SJCRH30 (cell line): ENCODE measurements at regions not wholly inside any gene's neighbourhood (a gene's known extent, or its start where the extent isn't known, plus 50 kb on each side); places are given as distances from the start of the nearest gene placed in this dataset.
A peak's percentile ranks its signal among the peaks of the same experiment; 100 is the strongest.
"Not testable (repeated sequence)": the region's sequence is repeated elsewhere in the genome, so short reads cannot be mapped to it uniquely, and the experiment has no call there.

ENCODE experiments used
- DNase-seq, 2 experiments: peaks; one replicate each; pipeline ENCODE4 v3.0.0-alpha.2; 2015 to 2020
- H3K27ac ChIP-seq: fragments of 250-450 bp; sonication (Bioruptor Pico); 2 replicates; pipeline ENCODE4 v1.5.1; 2020; ENCODE audit warnings: mild to moderate bottlenecking, moderate library complexity
- H3K27me3 ChIP-seq: fragments of 250-450 bp; sonication (Bioruptor Pico); 2 replicates; pipeline ENCODE4 v1.5.1; 2020; ENCODE audit warnings: mild to moderate bottlenecking, moderate library complexity
- H3K36me3 ChIP-seq: fragments of 250-450 bp; sonication (Bioruptor Pico); 2 replicates; pipeline ENCODE4 v1.5.1; 2020; ENCODE audit warnings: mild to moderate bottlenecking, moderate library complexity
- H3K4me1 ChIP-seq: fragments of 250-450 bp; sonication (Bioruptor Pico); 2 replicates; pipeline ENCODE4 v1.5.1; 2020; ENCODE audit warnings: mild to moderate bottlenecking, moderate library complexity
- H3K4me3 ChIP-seq: fragments of 250-450 bp; sonication (Bioruptor Pico); 2 replicates; pipeline ENCODE4 v1.5.1; 2020; ENCODE audit warnings: mild to moderate bottlenecking, moderate library complexity
- H3K9me3 ChIP-seq: fragments of 250-450 bp; sonication (Bioruptor Pico); replicated peaks from 2 replicates; pipeline ENCODE4 v1.5.1; 2020; ENCODE audit warnings: mild to moderate bottlenecking, moderate library complexity

- H3K36me3 ChIP-seq, H3K27me3 ChIP-seq, H3K4me1 ChIP-seq, DNase-seq, H3K27ac ChIP-seq, H3K9me3 ChIP-seq, H3K4me3 ChIP-seq: not testable (repeated sequence)
Observed at GRCh38 chr21:10354851-10355578, 166.4 kb upstream of the TPTE start.

GRCh38 chr21:10359120-10359519 is 162.3 kb upstream of the TPTE start:
- not testable (repeated sequence) for H3K4me1 ChIP-seq, H3K36me3 ChIP-seq, H3K4me3 ChIP-seq, DNase-seq, H3K27ac ChIP-seq, H3K27me3 ChIP-seq, H3K9me3 ChIP-seq

- H3K27me3 ChIP-seq, H3K4me1 ChIP-seq, H3K9me3 ChIP-seq, H3K27ac ChIP-seq, DNase-seq, H3K4me3 ChIP-seq, H3K36me3 ChIP-seq: not testable (repeated sequence)
Observed at GRCh38 chr21:10359911-10360310, 161.5 kb upstream of the TPTE start.

- H3K27me3 ChIP-seq, H3K4me3 ChIP-seq, H3K4me1 ChIP-seq, H3K36me3 ChIP-seq, DNase-seq, H3K9me3 ChIP-seq, H3K27ac ChIP-seq: not testable (repeated sequence)
Observed at GRCh38 chr21:10361214-10361736, 160.1 kb upstream of the TPTE start.

GRCh38 chr21:10362816-10363215 is 158.6 kb upstream of the TPTE start:
- not testable (repeated sequence) for H3K4me1 ChIP-seq

GRCh38 chr21:10363321-10363720 is 158.1 kb upstream of the TPTE start:
- not testable (repeated sequence) for H3K27me3 ChIP-seq, H3K4me3 ChIP-seq, H3K27ac ChIP-seq, H3K4me1 ChIP-seq, DNase-seq, H3K9me3 ChIP-seq, H3K36me3 ChIP-seq

More at GRCh38 chr21:10362816-10363215, 158.6 kb upstream of the TPTE start:
- not testable (repeated sequence) for H3K27me3 ChIP-seq, H3K36me3 ChIP-seq, H3K9me3 ChIP-seq, H3K4me3 ChIP-seq, DNase-seq, H3K27ac ChIP-seq

GRCh38 chr21:10366210-10366609 is 155.2 kb upstream of the TPTE start:
- not testable (repeated sequence) for DNase-seq, H3K9me3 ChIP-seq, H3K27ac ChIP-seq, H3K4me1 ChIP-seq, H3K36me3 ChIP-seq, H3K27me3 ChIP-seq, H3K4me3 ChIP-seq

- H3K36me3 ChIP-seq, H3K27me3 ChIP-seq, H3K4me1 ChIP-seq, H3K27ac ChIP-seq, H3K4me3 ChIP-seq, H3K9me3 ChIP-seq: not testable (repeated sequence)
- peak in 1 of 2 experiments; percentile 27 for DNase-seq
Observed at GRCh38 chr21:10367586-10367985, 153.8 kb upstream of the TPTE start.

GRCh38 chr21:10368323-10368798 is 153.0 kb upstream of the TPTE start:
- not testable (repeated sequence) for H3K9me3 ChIP-seq, H3K27ac ChIP-seq, H3K36me3 ChIP-seq, H3K4me3 ChIP-seq, DNase-seq, H3K4me1 ChIP-seq, H3K27me3 ChIP-seq

- not testable (repeated sequence) for H3K27ac ChIP-seq, DNase-seq, H3K27me3 ChIP-seq, H3K9me3 ChIP-seq, H3K4me1 ChIP-seq, H3K36me3 ChIP-seq, H3K4me3 ChIP-seq
Observed at GRCh38 chr21:10369289-10369688, 152.1 kb upstream of the TPTE start.

GRCh38 chr21:10377758-10378157 is 143.6 kb upstream of the TPTE start:
- not testable (repeated sequence) for H3K4me3 ChIP-seq, H3K36me3 ChIP-seq, H3K9me3 ChIP-seq, H3K27me3 ChIP-seq, DNase-seq, H3K27ac ChIP-seq, H3K4me1 ChIP-seq

GRCh38 chr21:10379816-10380215 is 141.6 kb upstream of the TPTE start:
- DNase-seq, H3K9me3 ChIP-seq, H3K36me3 ChIP-seq, H3K4me3 ChIP-seq, H3K27me3 ChIP-seq, H3K27ac ChIP-seq, H3K4me1 ChIP-seq: not testable (repeated sequence)

- not testable (repeated sequence) for H3K27me3 ChIP-seq, H3K9me3 ChIP-seq, H3K27ac ChIP-seq, DNase-seq, H3K4me3 ChIP-seq, H3K36me3 ChIP-seq, H3K4me1 ChIP-seq
Observed at GRCh38 chr21:10381687-10382060, 139.7 kb upstream of the TPTE start.

GRCh38 chr21:10382135-10382534 is 139.2 kb upstream of the TPTE start:
- H3K36me3 ChIP-seq, H3K4me3 ChIP-seq, H3K27me3 ChIP-seq, H3K4me1 ChIP-seq, DNase-seq, H3K27ac ChIP-seq, H3K9me3 ChIP-seq: not testable (repeated sequence)

GRCh38 chr21:10382580-10382979 is 138.8 kb upstream of the TPTE start:
- H3K27ac ChIP-seq, H3K9me3 ChIP-seq, DNase-seq: not testable (repeated sequence)

GRCh38 chr21:10383571-10383970 is 137.8 kb upstream of the TPTE start:
- H3K36me3 ChIP-seq, H3K27ac ChIP-seq, H3K4me1 ChIP-seq, H3K27me3 ChIP-seq, H3K9me3 ChIP-seq, DNase-seq, H3K4me3 ChIP-seq: not testable (repeated sequence)

More at GRCh38 chr21:10382580-10382979, 138.8 kb upstream of the TPTE start:
- H3K27me3 ChIP-seq, H3K4me1 ChIP-seq, H3K4me3 ChIP-seq, H3K36me3 ChIP-seq: not testable (repeated sequence)
